ENCODE measurements at regions not wholly inside any gene's neighbourhood (a gene's known extent, or its start where the extent isn't known, plus 50 kb on each side); places are given as distances from the start of the nearest gene placed in this dataset.

- TF ChIP-seq ZNF382 (CRISPR knock-in tag; IDR thresholded peaks at IDR 0.05; ENCODE audit: borderline replicate concordance) (no peak), PAX8 (CRISPR knock-in tag; IDR thresholded peaks at IDR 0.05; ENCODE audit: borderline replicate concordance) (no peak), SUZ12 (IDR thresholded peaks at IDR 0.05; ENCODE audit: low read depth, low read length) (no peak)
Observed at GRCh38 chr5:115695310-115695880, 69.6 kb upstream of the TMED7 start.

Measured in HepG2 (cell line).